Suprapubic skin (tissue), 4 donors: ENCODE measurements at regions not wholly inside any gene's neighbourhood (a gene's known extent, or its start where the extent isn't known, plus 50 kb on each side); places are given as distances from the start of the nearest gene placed in this dataset.

ENCODE experiments used
- EP300 ChIP-seq: sonication (generic); formaldehyde crosslinking; IDR thresholded peaks from one replicate; pipeline ENCODE4 v1.6.1; 2017; ENCODE audit warnings: antibody characterized with exemption
- POLR2A ChIP-seq, 2 donors: fragments of 450-650 bp; IDR thresholded peaks; one replicate each; pipeline ENCODE4 v1.6.1; 2017; ENCODE audit warnings: antibody characterized with exemption in 2 of 2, mild to moderate bottlenecking in 2 of 2, moderate library complexity in 2 of 2
- POLR2AphosphoS5 ChIP-seq, 3 donors: sonication (generic); formaldehyde crosslinking; IDR thresholded peaks; one replicate each; pipeline ENCODE4 v1.6.1; 2017; ENCODE audit warnings: antibody characterized with exemption in 3 of 3
- TF ChIP-seq, protein P1 (sequence below), 2 donors: fragments of 200-600 bp in 1 of 2; fragments of 450-650 bp in 1 of 2; sonication (generic) in 1 of 2; IDR thresholded peaks; one replicate each; pipeline ENCODE4 v1.5.1; 2016 to 2019; ENCODE audit warnings: antibody characterized with exemption in 2 of 2, mild to moderate bottlenecking in 1 of 2, moderate library complexity in 1 of 2

DNA sequence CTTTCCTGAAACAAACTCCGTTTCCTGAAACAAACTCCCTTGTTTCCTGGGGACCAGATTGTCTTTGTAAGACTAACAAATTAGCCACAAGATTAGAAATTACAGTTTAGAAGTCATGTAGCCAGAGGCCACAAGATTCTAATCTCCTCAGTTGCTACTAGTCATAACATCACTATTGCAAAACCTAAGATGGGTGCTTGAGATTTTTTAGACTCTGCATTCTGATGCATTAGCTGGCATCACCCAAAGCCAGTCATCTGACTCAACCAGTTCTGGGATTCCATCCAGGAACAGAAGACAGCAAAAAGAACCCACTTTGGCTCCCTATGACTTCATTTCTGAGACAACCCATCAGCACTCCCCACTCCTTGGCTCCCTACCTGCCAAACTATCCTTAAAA, 367.9 kb upstream of the MBL2 start:
- TF ChIP-seq, protein P1, sequence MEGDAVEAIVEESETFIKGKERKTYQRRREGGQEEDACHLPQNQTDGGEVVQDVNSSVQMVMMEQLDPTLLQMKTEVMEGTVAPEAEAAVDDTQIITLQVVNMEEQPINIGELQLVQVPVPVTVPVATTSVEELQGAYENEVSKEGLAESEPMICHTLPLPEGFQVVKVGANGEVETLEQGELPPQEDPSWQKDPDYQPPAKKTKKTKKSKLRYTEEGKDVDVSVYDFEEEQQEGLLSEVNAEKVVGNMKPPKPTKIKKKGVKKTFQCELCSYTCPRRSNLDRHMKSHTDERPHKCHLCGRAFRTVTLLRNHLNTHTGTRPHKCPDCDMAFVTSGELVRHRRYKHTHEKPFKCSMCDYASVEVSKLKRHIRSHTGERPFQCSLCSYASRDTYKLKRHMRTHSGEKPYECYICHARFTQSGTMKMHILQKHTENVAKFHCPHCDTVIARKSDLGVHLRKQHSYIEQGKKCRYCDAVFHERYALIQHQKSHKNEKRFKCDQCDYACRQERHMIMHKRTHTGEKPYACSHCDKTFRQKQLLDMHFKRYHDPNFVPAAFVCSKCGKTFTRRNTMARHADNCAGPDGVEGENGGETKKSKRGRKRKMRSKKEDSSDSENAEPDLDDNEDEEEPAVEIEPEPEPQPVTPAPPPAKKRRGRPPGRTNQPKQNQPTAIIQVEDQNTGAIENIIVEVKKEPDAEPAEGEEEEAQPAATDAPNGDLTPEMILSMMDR (IDR thresholded peaks at IDR 0.05) = no peak
- TF ChIP-seq POLR2A (IDR thresholded peaks at IDR 0.05) = no peak
- no peak for TF ChIP-seq EP300
- no peak for TF ChIP-seq POLR2AphosphoS5 (IDR thresholded peaks at IDR 0.05)
